ENCODE measurements at regions not wholly inside any gene's neighbourhood (a gene's known extent, or its start where the extent isn't known, plus 50 kb on each side); places are given as distances from the start of the nearest gene placed in this dataset.

DNA sequence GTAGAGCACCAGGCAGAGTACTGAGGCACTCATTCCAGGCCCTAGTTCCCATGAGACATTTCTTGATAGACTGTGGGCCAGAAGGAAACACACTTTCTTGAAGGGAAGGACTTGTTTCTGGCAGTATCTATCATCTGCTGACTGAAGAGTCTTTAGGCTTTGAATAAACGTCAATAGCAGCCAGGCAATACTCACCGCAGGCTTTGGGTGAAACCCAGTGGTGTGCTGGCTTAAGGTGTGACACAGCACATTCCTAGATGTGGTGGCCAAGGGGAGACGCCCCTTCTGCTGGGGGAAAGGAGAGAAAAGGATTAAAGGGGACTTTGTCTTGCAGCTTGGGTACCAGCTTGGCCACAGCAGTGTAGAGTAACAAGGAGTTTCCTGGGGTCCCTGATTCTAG is 1039.6 kb downstream of the HACE1 start:
- Histone ChIP-seq H4K20me1 (replicated peaks; ENCODE audit: control insufficient read depth, insufficient read depth, low read length) (no peaks in the 10 kb centered on the region), H3K4me1 (replicated peaks in 1 of 2; ENCODE audit: control insufficient read depth in 2 of 2, insufficient read depth in 2 of 2, low read length in 2 of 2) (no peaks in the 10 kb centered on the region), H3K4me2 (ENCODE audit: insufficient read depth, low read length) (no peak overlapping the region), H3K9ac (ENCODE audit: insufficient read depth in 1 of 2, low read depth in 2 of 2, low read length in 2 of 2) (no peak overlapping the region), H3K4me3 (no peak overlapping the region), H3K27me3 (ENCODE audit: control insufficient read depth in 2 of 2, insufficient read depth in 2 of 2, low read length in 2 of 2) (no peaks in the 10 kb centered on the region), H3K27ac (ENCODE audit: extremely low read depth, low read depth, low read length) (no peak overlapping the region), H3K9me3 (replicated peaks; ENCODE audit: control insufficient read depth, insufficient read depth, low read depth, low read length) (no peaks in the 10 kb centered on the region), H2AFZ (ENCODE audit: low read depth, low read length) (no peak overlapping the region), H3K36me3 (ENCODE audit: control insufficient read depth, insufficient read depth, low read length) (no peaks in the 10 kb centered on the region), H3K79me2 (ENCODE audit: control insufficient read depth, insufficient read depth, low read length) (no peaks in the 10 kb centered on the region), H3K9me1 (ENCODE audit: control insufficient read depth, insufficient read depth, low read length) (no peaks in the 10 kb centered on the region)
- in situ Hi-C loops (cut with MboI) (no loop called here), intact Hi-C loops (cut with micrococcal nuclease) (no loop called here)
- FAIRE-seq (no peak), ATAC-seq (no peak), DNase-seq (ENCODE audit: extremely low read depth in 1 of 4, low spot score in 3 of 4) (no peak)
- no peak for TF ChIP-seq ZNF184 (CRISPR knock-in tag; IDR thresholded peaks at IDR 0.05)
- CTCF ChIA-PET (ENCODE audit: low intra/inter-chr PET ratio), result no interaction called here
- no TSS peak for BruUV-seq (replicated peaks)
- 0% methylated on average over 3 of the region's 3 CpGs for WGBS (ENCODE audit: insufficient coverage, low coverage, missing lambda C conversion rate)
- POLR2A ChIA-PET, result no interaction called here

DNA sequence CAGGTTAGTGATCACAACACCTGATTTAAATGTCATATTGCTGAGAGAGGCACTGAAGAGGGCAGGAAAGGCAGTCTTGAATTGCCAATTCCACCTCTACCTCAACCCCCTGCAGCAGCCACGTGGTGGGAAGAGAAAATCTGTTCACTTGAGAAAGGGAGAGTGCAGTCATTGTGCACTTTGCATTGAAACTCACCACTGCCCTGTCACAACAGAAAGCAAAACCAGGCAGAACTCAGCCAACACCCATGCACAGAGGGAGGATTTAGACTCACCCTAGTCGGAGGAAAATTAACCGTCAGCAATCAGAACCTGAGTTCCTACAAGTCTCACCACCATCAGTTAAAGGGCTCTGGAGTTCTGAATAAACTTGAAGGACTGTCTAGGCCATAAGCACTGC is 1040.2 kb downstream of the HACE1 start:
- intact Hi-C loops (cut with micrococcal nuclease), result no loop called here
- ChIA-PET CTCF (ENCODE audit: low intra/inter-chr PET ratio) (no interaction called here), POLR2A (no interaction called here)
- no peak overlapping the region for H3K4me2 ChIP-seq (ENCODE audit: insufficient read depth, low read length)
- H3K27me3 ChIP-seq (ENCODE audit: control insufficient read depth in 2 of 2, insufficient read depth in 2 of 2, low read length in 2 of 2), result no peaks in the 10 kb centered on the region
- in situ Hi-C loops (cut with MboI), result no loop called here
- no peak overlapping the region for H3K9ac ChIP-seq (ENCODE audit: insufficient read depth in 1 of 2, low read depth in 2 of 2, low read length in 2 of 2)
- ATAC-seq, result no peak
- BruUV-seq (replicated peaks), result no TSS peak
- H3K4me1 ChIP-seq (replicated peaks in 1 of 2; ENCODE audit: control insufficient read depth in 2 of 2, insufficient read depth in 2 of 2, low read length in 2 of 2), result no peaks in the 10 kb centered on the region
- FAIRE-seq, result no peak
- DNase-seq (ENCODE audit: extremely low read depth in 1 of 4, low spot score in 3 of 4), result no peak
- no peak overlapping the region for H3K4me3 ChIP-seq
- no peaks in the 10 kb centered on the region for H3K79me2 ChIP-seq (ENCODE audit: control insufficient read depth, insufficient read depth, low read length)
- no peaks in the 10 kb centered on the region for H4K20me1 ChIP-seq (replicated peaks; ENCODE audit: control insufficient read depth, insufficient read depth, low read length)
- no peaks in the 10 kb centered on the region for H3K9me3 ChIP-seq (replicated peaks; ENCODE audit: control insufficient read depth, insufficient read depth, low read depth, low read length)
- no peaks in the 10 kb centered on the region for H3K9me1 ChIP-seq (ENCODE audit: control insufficient read depth, insufficient read depth, low read length)
- WGBS (ENCODE audit: insufficient coverage, low coverage, missing lambda C conversion rate), result 7% methylated on average over 3 of the region's 3 CpGs
- H3K36me3 ChIP-seq (ENCODE audit: control insufficient read depth, insufficient read depth, low read length), result no peaks in the 10 kb centered on the region
- no peak overlapping the region for H3K27ac ChIP-seq (ENCODE audit: extremely low read depth, low read depth, low read length)
- H2AFZ ChIP-seq (ENCODE audit: low read depth, low read length), result no peak overlapping the region
- TF ChIP-seq, protein P1, sequence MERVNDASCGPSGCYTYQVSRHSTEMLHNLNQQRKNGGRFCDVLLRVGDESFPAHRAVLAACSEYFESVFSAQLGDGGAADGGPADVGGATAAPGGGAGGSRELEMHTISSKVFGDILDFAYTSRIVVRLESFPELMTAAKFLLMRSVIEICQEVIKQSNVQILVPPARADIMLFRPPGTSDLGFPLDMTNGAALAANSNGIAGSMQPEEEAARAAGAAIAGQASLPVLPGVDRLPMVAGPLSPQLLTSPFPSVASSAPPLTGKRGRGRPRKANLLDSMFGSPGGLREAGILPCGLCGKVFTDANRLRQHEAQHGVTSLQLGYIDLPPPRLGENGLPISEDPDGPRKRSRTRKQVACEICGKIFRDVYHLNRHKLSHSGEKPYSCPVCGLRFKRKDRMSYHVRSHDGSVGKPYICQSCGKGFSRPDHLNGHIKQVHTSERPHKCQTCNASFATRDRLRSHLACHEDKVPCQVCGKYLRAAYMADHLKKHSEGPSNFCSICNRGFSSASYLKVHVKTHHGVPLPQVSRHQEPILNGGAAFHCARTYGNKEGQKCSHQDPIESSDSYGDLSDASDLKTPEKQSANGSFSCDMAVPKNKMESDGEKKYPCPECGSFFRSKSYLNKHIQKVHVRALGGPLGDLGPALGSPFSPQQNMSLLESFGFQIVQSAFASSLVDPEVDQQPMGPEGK (CRISPR knock-in tag; IDR thresholded peaks at IDR 0.05; ENCODE audit: borderline replicate concordance), result no peak
- TF ChIP-seq SMARCA5 (IDR thresholded peaks at IDR 0.05), result no peak
- TF ChIP-seq, protein P2, sequence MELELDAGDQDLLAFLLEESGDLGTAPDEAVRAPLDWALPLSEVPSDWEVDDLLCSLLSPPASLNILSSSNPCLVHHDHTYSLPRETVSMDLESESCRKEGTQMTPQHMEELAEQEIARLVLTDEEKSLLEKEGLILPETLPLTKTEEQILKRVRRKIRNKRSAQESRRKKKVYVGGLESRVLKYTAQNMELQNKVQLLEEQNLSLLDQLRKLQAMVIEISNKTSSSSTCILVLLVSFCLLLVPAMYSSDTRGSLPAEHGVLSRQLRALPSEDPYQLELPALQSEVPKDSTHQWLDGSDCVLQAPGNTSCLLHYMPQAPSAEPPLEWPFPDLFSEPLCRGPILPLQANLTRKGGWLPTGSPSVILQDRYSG (tag; conservative IDR thresholded peaks at IDR 0.05; ENCODE audit: low read depth), result no peak
- TF ChIP-seq EZH2 (IDR thresholded peaks at IDR 0.05; ENCODE audit: borderline replicate concordance, low read depth, low read length), result no peak
- TF ChIP-seq NFE2 (IDR thresholded peaks at IDR 0.05; ENCODE audit: low read depth), result no peak
- TF ChIP-seq, protein P3, sequence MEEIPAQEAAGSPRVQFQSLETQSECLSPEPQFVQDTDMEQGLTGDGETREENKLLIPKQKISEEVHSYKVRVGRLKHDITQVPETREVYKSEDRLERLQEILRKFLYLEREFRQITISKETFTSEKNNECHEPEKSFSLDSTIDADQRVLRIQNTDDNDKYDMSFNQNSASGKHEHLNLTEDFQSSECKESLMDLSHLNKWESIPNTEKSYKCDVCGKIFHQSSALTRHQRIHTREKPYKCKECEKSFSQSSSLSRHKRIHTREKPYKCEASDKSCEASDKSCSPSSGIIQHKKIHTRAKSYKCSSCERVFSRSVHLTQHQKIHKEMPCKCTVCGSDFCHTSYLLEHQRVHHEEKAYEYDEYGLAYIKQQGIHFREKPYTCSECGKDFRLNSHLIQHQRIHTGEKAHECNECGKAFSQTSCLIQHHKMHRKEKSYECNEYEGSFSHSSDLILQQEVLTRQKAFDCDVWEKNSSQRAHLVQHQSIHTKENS (CRISPR knock-in tag; IDR thresholded peaks at IDR 0.05), result no peak
- TF ChIP-seq, protein P4, sequence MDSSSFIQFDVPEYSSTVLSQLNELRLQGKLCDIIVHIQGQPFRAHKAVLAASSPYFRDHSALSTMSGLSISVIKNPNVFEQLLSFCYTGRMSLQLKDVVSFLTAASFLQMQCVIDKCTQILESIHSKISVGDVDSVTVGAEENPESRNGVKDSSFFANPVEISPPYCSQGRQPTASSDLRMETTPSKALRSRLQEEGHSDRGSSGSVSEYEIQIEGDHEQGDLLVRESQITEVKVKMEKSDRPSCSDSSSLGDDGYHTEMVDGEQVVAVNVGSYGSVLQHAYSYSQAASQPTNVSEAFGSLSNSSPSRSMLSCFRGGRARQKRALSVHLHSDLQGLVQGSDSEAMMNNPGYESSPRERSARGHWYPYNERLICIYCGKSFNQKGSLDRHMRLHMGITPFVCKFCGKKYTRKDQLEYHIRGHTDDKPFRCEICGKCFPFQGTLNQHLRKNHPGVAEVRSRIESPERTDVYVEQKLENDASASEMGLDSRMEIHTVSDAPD (CRISPR knock-in tag; IDR thresholded peaks at IDR 0.05), result no peak
- no peak for TF ChIP-seq NR2C2 (CRISPR knock-in tag; IDR thresholded peaks at IDR 0.05)
- TF ChIP-seq NR2C2 (tag; IDR thresholded peaks at IDR 0.05), result no peak
- TF ChIP-seq ZNF165 (CRISPR knock-in tag; IDR thresholded peaks at IDR 0.05; ENCODE audit: borderline replicate concordance), result no peak
- TF ChIP-seq ELF2 (CRISPR knock-in tag; IDR thresholded peaks at IDR 0.05), result no peak
